Left ventricle myocardium inferior (tissue), 1 donor: ENCODE measurements at regions not wholly inside any gene's neighbourhood (a gene's known extent, or its start where the extent isn't known, plus 50 kb on each side); places are given as distances from the start of the nearest gene placed in this dataset.

Source experiments
- DNase-seq: peaks from one replicate; pipeline ENCODE4 v3.0.0-alpha.2; 2020
- H3K27ac ChIP-seq: fragments of 200-600 bp; replicated peaks from 2 replicates; pipeline ENCODE4 v1.8.0; 2021
- H3K27me3 ChIP-seq: fragments of 200-600 bp; 2 replicates; pipeline ENCODE4 v1.8.0; 2021; ENCODE audit warnings: low read depth
- H3K36me3 ChIP-seq: fragments of 200-600 bp; 2 replicates; pipeline ENCODE4 v1.8.0; 2021
- H3K4me1 ChIP-seq: fragments of 200-600 bp; 2 replicates; pipeline ENCODE4 v1.8.0; 2021
- H3K4me3 ChIP-seq: fragments of 200-600 bp; 2 replicates; pipeline ENCODE4 v1.8.0; 2021; ENCODE audit warnings: mild to moderate bottlenecking, moderate library complexity
- H3K9me3 ChIP-seq: fragments of 200-600 bp; replicated peaks from 2 replicates; pipeline ENCODE4 v1.8.0; 2021
- CTCF ChIP-seq: fragments of 200-600 bp; IDR thresholded peaks from 2 replicates; pipeline ENCODE4 v1.8.0; 2021; ENCODE audit warnings: antibody characterized with exemption, mild to moderate bottlenecking, borderline replicate concordance
- intact Hi-C: fragments of 100-400 bp; cut with micrococcal nuclease; formaldehyde crosslinking; loops from one replicate; pipeline ENCODE4 v1.11.0; 2022
- donor health status: DM: no; HTN: yes; CAD: no; lungs with severe emphysema.

DNA sequence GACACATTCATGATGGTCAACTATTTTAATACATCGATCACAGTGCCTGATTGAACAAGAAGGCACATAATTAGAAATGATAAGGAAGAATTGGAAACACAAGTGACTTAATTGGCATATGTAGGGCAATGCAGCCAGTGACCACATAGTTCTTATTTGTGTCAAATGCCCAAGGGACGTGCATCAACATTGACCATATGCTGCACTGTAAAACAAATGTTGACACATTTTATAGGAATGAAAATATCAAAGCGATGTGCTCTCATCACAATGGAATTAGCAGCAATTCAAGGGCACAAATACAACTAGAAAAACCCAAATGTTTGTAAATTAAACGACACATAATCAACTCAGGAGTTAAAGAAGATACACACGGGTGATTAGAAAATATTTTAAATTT is 948.3 kb upstream of the PRKX start:
- Histone ChIP-seq H3K27me3 (no peaks in the 10 kb centered on the region), H3K4me1 (no peaks in the 10 kb centered on the region), H3K4me3 (no peak overlapping the region), H3K9me3 (no peaks in the 10 kb centered on the region), H3K27ac (no peak overlapping the region), H3K36me3 (no peaks in the 10 kb centered on the region)
- intact Hi-C loops: no loop called here
- no peak for DNase-seq
- no peak for TF ChIP-seq CTCF

DNA sequence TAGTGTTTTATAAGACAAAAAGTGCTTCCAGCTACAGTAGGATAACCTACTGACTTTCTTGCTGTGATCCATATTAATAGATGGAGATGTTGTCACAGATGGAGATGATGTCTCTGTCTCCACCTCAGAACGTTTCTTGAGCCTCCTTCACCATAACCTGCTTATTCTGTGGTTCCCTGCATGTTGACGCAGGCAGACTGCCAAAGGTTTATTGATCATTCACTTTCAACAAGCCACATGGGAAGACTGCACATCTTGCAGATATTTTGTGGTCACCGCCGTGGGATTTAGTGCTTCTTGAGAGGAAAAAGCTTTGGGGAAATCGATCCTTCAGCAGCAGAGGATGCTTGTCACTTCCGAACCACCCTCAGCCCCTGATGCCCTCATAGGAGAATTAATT is 943.0 kb upstream of the PRKX start:
- TF ChIP-seq CTCF: no peak
- Histone ChIP-seq H3K36me3 (no peaks in the 10 kb centered on the region), H3K27ac (no peak overlapping the region), H3K4me1 (no peaks in the 10 kb centered on the region), H3K4me3 (no peak overlapping the region), H3K27me3 (no peaks in the 10 kb centered on the region), H3K9me3 (no peaks in the 10 kb centered on the region)
- intact Hi-C loops: no loop called here
- DNase-seq: no peak

DNA sequence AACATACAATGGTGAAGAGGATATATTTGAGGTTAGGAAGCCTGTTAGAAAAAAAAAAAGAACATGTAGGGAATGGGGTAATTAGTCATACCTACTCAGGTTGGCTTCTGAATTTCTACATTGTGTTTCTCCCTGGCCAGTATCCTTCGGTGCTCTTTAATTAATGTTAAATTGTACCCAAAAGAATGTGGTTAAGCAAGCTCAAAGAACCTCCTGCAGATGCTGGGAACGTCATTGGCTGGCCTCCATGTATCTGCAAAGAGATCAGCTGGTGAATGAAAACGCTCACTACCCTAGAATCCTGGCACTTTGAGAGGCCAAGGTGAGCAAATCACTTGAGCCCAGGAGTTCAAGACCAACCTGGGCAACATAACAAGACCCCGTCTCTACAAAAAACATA is 942.3 kb upstream of the PRKX start:
- Histone ChIP-seq H3K27ac (no peak overlapping the region), H3K9me3 (no peaks in the 10 kb centered on the region), H3K36me3 (no peaks in the 10 kb centered on the region), H3K27me3 (no peaks in the 10 kb centered on the region), H3K4me3 (no peak overlapping the region), H3K4me1 (no peaks in the 10 kb centered on the region)
- intact Hi-C loops: no loop called here
- no peak for TF ChIP-seq CTCF
- DNase-seq: no peak

DNA sequence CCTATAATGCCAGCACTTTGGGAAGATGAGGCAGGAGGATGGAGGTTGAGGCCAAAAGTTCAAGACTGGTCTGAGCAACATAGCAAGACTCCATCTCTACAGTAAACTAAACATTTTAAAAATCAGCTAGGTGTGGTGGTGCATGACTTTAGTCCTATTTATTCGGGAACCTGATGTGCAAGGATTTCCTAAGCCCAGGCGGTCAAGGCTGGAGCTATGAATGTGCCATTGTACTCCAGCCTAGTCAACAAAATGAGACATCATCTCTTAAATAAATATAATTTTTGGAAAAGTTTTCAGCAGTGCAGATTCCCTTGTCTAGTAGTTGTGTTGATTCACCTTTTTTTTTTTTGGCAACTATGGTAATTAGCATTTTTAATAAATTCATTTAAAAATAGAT is 928.7 kb upstream of the PRKX start:
- Histone ChIP-seq H3K27me3 (no peaks in the 10 kb centered on the region), H3K4me1 (no peaks in the 10 kb centered on the region), H3K27ac (no peak overlapping the region), H3K36me3 (no peaks in the 10 kb centered on the region), H3K9me3 (no peaks in the 10 kb centered on the region), H3K4me3 (no peak overlapping the region)
- intact Hi-C loops: no loop called here
- no peak for DNase-seq
- no peak for TF ChIP-seq CTCF

DNA sequence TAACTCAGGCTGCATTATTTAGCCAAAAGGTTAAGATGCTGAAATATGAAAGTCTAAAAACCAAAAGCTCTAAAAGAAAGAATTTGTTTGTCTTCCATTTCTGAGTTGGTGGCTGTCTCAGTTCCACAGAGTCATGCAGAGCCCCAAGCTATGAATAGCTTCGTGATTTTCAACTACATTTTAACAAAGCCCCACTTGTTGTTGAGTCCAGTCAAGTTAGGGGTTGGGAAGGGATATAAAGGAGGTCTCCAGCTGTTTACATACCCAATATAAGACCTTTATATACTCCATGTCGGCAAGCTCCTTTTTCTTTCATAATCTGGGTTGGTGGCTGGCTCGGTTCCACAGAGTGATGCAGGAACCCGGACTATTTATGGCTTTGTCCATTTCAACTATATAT is 924.6 kb upstream of the PRKX start:
- no peak for TF ChIP-seq CTCF
- no peaks in the 10 kb centered on the region for H3K4me1 ChIP-seq
- no peaks in the 10 kb centered on the region for H3K27me3 ChIP-seq
- intact Hi-C loops: no loop called here
- H3K36me3 ChIP-seq: no peaks in the 10 kb centered on the region
- no peaks in the 10 kb centered on the region for H3K9me3 ChIP-seq
- DNase-seq: no peak
- H3K27ac ChIP-seq: no peak overlapping the region
- no peak overlapping the region for H3K4me3 ChIP-seq

DNA sequence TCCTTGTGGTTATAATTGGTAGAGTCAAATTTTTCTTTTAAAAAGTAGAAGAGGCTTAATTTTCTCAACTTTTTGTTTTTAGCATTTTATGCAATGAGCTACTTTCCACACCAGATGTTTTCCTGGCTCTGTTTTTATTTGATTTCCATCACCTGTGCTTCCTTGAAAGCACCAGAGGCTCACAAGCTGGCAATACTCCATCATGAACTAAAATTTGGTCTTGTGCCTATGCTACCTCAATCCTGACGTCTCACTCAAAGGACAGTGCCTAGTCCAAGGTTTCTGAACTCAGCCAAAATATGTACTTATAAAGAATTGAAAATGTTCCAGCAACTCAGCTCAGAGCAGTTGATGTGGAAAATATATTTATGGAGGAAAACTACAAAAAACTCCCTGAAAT is 914.0 kb upstream of the PRKX start:
- Histone ChIP-seq H3K4me1 (no peaks in the 10 kb centered on the region), H3K36me3 (no peaks in the 10 kb centered on the region), H3K9me3 (no peaks in the 10 kb centered on the region), H3K27ac (no peak overlapping the region), H3K27me3 (no peaks in the 10 kb centered on the region), H3K4me3 (no peak overlapping the region)
- TF ChIP-seq CTCF: no peak
- intact Hi-C loops: no loop called here
- no peak for DNase-seq
